Ovary (tissue), 7 donors: ENCODE measurements at regions not wholly inside any gene's neighbourhood (a gene's known extent, or its start where the extent isn't known, plus 50 kb on each side); places are given as distances from the start of the nearest gene placed in this dataset.

Experiments
- DNase-seq, 5 donors: peaks; one replicate each; pipeline ENCODE4 v3.0.0-alpha.2; 2019 to 2020
- H3K27ac ChIP-seq, 2 donors: fragments of 200-600 bp; one replicate each; pipeline versions ENCODE4 v1.5.1 to v1.8.0; 2019 to 2022
- H3K27me3 ChIP-seq: fragments of 200-600 bp; one replicate; pipeline ENCODE4 v1.8.0; 2022
- H3K36me3 ChIP-seq: fragments of 200-600 bp; sonication (generic); one replicate; pipeline ENCODE4 v1.5.1; 2019
- H3K4me1 ChIP-seq: one replicate; pipeline ENCODE4 v1.8.1; 2013; ENCODE audit warnings: mild to moderate bottlenecking, moderate library complexity; ENCODE audit not compliant: insufficient read depth
- H3K4me3 ChIP-seq: fragments of 200-600 bp; sonication (generic); one replicate; pipeline ENCODE4 v1.5.1; 2017
- H3K9me3 ChIP-seq, 2 donors: fragments of 200-600 bp in 1 of 2; sonication (generic) in 1 of 2; one replicate each; pipeline versions ENCODE4 v1.5.1 to v1.8.1; 2013 to 2019; ENCODE audit warnings: mild to moderate bottlenecking in 1 of 2, moderate library complexity in 1 of 2
- EP300 ChIP-seq: sonication (generic); formaldehyde crosslinking; IDR thresholded peaks from one replicate; pipeline ENCODE4 v1.6.1; 2017; ENCODE audit warnings: antibody characterized with exemption
- POLR2A ChIP-seq: fragments of 450-650 bp; IDR thresholded peaks from one replicate; pipeline ENCODE4 v1.6.1; 2017; ENCODE audit warnings: antibody characterized with exemption, mild to moderate bottlenecking, moderate library complexity
- WGBS, 3 donors: extraction: QIAGEN DNeasy Blood & Tissue Kit in 1 of 3; methylation state at CpG; one replicate each; pipeline versions ENCODE4 v1.1.5 to v1.1.7; 2013 to 2017; 5-methylcytosine and 5-hydroxymethylcytosine counted together
- intact Hi-C, 4 donors: fragments of 100-400 bp; cut with DNase I; formaldehyde crosslinking; loops; one replicate each; pipeline versions ENCODE4 v1.11.0 to v1.15.1; 2022 to 2023
- TF ChIP-seq, protein P1 (sequence below), 3 donors: fragments of 450-650 bp in 2 of 3; fragments of 200-600 bp in 1 of 3; IDR thresholded peaks; one replicate each; pipeline versions ENCODE4 v1.5.1 to v1.8.0; 2016 to 2022; ENCODE audit warnings: antibody characterized with exemption in 3 of 3, mild to moderate bottlenecking in 1 of 3
- donor health status: DM: no; HTN: no; CAD: no; lungs with moderate emphysema.
- donor health status: DM: no; HTN: no; CAD: no.
- donor health status: Bipolar disorder and iron deficiency.
- donor health status: DM: no; HTN: no; CAD: no.
- donor health status: DM: yes; HTN: yes; CAD: no.

DNA sequence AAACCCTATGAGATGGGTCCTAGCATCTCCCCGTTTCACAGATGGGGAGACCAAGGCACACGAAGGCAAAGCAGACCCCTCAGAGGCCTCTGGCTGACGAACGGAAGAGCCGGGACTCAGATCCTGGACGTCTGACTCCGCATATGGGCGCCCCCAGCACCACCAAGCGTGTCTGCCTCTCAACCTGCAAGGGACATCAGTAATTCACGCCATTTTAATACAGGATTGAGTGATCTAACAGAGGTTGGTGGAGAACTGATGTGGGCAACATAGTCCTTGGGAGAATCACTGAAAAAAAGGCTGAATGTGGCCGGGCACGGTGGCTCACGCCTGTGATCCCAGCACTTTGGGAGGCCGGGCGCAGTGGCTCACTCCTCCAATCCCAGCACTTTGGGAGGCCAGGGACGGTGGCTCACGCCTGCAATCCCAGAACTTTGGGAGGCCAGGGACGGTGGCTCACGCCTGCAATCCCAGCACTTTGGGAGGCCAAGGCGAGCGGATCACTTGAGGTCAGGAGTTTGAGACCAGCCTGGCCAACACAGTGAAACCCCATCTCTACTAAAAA, 206.6 kb downstream of the DLL1 start:
- H3K4me1 ChIP-seq: no peaks in the 10 kb centered on the region
- no peak for TF ChIP-seq EP300
- TF ChIP-seq, protein P1, sequence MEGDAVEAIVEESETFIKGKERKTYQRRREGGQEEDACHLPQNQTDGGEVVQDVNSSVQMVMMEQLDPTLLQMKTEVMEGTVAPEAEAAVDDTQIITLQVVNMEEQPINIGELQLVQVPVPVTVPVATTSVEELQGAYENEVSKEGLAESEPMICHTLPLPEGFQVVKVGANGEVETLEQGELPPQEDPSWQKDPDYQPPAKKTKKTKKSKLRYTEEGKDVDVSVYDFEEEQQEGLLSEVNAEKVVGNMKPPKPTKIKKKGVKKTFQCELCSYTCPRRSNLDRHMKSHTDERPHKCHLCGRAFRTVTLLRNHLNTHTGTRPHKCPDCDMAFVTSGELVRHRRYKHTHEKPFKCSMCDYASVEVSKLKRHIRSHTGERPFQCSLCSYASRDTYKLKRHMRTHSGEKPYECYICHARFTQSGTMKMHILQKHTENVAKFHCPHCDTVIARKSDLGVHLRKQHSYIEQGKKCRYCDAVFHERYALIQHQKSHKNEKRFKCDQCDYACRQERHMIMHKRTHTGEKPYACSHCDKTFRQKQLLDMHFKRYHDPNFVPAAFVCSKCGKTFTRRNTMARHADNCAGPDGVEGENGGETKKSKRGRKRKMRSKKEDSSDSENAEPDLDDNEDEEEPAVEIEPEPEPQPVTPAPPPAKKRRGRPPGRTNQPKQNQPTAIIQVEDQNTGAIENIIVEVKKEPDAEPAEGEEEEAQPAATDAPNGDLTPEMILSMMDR (IDR thresholded peaks at IDR 0.05): no peak
- TF ChIP-seq POLR2A: no peak
- H3K36me3 ChIP-seq: no peaks in the 10 kb centered on the region
- no peaks in the 10 kb centered on the region for H3K9me3 ChIP-seq
- intact Hi-C loops: no loop called here
- no peak for DNase-seq
- H3K4me3 ChIP-seq: no peak overlapping the region
- H3K27me3 ChIP-seq: no peaks in the 10 kb centered on the region
- WGBS, 3 donors: 91 to 93% (median 92%) methylated on average over 18 to 21 of the region's 21 CpGs
- H3K27ac ChIP-seq: no peak overlapping the region

DNA sequence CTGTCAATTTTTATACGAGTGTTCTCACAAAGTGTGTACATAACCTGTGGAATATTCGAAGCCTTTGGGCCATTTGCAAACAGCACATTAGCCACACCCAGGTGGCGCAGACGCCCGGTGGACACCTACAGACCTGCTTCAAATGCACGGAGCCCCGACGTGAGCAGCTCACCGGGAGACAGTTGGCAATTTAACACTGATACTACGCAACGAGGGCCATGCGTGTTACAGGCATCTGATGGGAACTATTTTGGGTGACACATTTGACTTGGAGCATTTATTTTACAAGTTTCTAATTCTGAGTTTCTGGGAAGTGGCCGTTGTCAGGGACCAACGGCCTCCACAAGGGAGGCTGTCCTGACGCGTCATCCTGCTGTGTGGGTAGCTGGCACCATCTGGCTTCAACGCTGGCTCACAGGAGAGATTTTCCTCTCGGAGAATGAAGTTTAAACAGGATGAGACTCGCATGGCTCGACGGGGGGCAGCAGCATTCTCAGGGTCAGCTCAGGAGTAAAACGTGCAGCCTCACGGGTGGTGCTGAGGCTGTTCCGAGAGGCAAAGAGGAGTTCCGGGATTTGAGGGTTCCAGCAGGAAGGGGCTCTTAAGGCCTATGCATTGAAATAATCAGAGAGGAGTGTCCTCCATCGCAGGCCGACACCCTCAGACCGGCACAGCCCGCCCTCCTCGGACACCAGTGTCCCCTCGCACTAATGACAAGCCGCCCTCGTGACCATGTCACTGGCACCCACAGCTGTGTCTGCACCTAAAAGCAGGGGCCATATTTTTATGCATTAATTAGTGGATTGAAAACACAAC, 207.4 kb downstream of the DLL1 start:
- Histone ChIP-seq H3K9me3 (no peaks in the 10 kb centered on the region), H3K27ac (no peak overlapping the region), H3K27me3 (no peaks in the 10 kb centered on the region), H3K4me1 (no peaks in the 10 kb centered on the region), H3K36me3 (no peaks in the 10 kb centered on the region), H3K4me3 (no peak overlapping the region)
- intact Hi-C loops: no loop called here
- 86 to 89% (median 88%) methylated on average over 33 of the region's 33 CpGs for WGBS, 3 donors
- DNase-seq: peak in 1 of 5 donors; percentile 7
- TF ChIP-seq, protein P1 (IDR thresholded peaks at IDR 0.05): no peak

DNA sequence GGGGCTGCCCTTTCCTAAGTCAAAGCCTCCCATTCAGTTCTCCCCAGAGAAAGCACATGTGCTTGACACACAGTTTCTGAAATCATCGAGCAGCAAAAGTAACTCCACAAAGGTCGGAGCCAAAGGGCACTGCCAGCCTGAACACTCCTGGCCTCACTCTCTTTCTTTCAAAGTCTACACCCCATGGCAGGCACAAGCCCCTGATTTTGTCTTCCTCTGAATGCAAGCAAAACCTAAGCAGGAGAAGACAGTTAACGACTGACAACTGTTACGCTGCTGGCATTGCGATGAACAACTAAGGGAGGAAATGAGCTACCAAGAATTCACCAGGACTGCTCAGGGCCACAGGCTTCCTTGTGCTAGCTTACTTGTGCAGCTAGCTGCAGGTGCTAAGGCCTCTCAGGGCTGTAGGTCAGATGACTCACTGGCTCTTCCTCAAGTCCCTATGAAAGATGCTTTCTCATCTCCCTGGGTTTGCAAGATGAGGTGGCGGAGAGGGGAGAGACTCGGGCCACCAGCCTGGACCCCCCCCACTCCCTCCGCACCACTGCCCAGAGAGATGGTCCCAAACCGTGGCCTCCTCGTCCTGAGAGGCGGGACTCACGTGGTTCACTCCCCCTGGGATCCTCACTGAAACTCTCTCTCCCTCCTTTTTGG, 208.2 kb downstream of the DLL1 start:
- TF ChIP-seq, protein P1 (IDR thresholded peaks at IDR 0.05): no peak
- TF ChIP-seq POLR2A: no peak
- TF ChIP-seq EP300: no peak
- Histone ChIP-seq H3K4me3 (no peak overlapping the region), H3K27me3 (no peaks in the 10 kb centered on the region), H3K4me1 (no peaks in the 10 kb centered on the region), H3K9me3 (no peaks in the 10 kb centered on the region), H3K36me3 (no peaks in the 10 kb centered on the region), H3K27ac (no peak overlapping the region)
- 84 to 86% (median 86%) methylated on average over 12 of the region's 12 CpGs for WGBS, 3 donors
- peak in 1 of 5 donors; percentile 4 for DNase-seq
- intact Hi-C loops: no loop called here

DNA sequence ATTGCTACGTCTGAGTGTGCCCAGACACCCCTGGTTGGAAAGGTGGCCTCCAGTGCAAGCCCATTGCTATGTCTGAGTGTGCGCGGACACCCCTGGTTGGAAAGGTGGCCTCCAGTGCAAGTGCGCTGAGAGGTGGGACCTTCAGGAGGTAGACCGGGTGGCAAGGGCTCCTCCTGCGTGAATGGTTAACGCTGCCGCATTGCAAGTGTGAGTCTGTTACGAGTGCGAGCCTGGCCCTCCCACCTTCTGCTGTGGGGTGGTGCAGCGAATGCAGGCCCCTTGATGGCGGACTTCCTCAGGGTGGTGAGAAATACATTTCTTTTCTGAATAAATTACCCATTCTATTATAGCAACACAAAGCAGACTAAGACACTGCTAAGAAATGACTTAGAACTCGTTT, 208.8 kb downstream of the DLL1 start:
- DNase-seq: peak in 1 of 5 donors; percentile 10
- Histone ChIP-seq H3K4me3 (no peak overlapping the region), H3K9me3 (no peaks in the 10 kb centered on the region), H3K27me3 (no peaks in the 10 kb centered on the region), H3K4me1 (no peaks in the 10 kb centered on the region), H3K36me3 (no peaks in the 10 kb centered on the region), H3K27ac (no peak overlapping the region)
- TF ChIP-seq, protein P1 (IDR thresholded peaks at IDR 0.05): no peak
- TF ChIP-seq EP300 (no peak), POLR2A (no peak)
- intact Hi-C loops: no loop called here
- WGBS, 3 donors: 89 to 93% (median 91%) methylated on average over 13 of the region's 13 CpGs
